A549 (cell line): ENCODE measurements at regions not wholly inside any gene's neighbourhood (a gene's known extent, or its start where the extent isn't known, plus 50 kb on each side); places are given as distances from the start of the nearest gene placed in this dataset.

Experiments used
- ATAC-seq, 2 experiments: fragments of 200-7000 bp in 1 of 2; fragments of >200 bp in 1 of 2; cut with Nextera tagmentation in 1 of 2; cut with Tn5 transposase in 1 of 2; 3 replicates each; pipeline versions ENCODE4 v1.8.0 to v1.9.1; 2018 to 2020; ENCODE audit warnings: mild to moderate bottlenecking in 1 of 2, moderate library complexity in 1 of 2
- CTCF ChIA-PET: fragments of 300-600 bp; sonication (Branson Sonifier 250); formaldehyde crosslinking; extraction: SDS; loops from one replicate; lab custom pipeline; 2021; ENCODE audit warnings: antibody characterized with exemption, inconsistent platforms; lab: Yijun Ruan, JAX
- POLR2A ChIA-PET: fragments of 350-600 bp; formaldehyde crosslinking; extraction: SDS; loops from one replicate; lab custom pipeline; 2021; ENCODE audit warnings: antibody characterized with exemption, inconsistent platforms; lab: Yijun Ruan, JAX
- DNase-seq, 2 experiments: peaks; one replicate each; pipeline versions ENCODE4 v3.0.0 to v3.0.0-alpha.2; 2011 to 2016; ENCODE audit warnings: low read depth in 1 of 2, low spot score in 1 of 2
- FAIRE-seq: peaks from 2 replicates; lab custom pipeline; 2011; peaks lifted over from hg19 to GRCh38; lab: Jason Lieb, UNC
- H3K27ac ChIP-seq, 2 experiments: fragments of >200 bp; sonication (Bioruptor Twin); formaldehyde crosslinking; 3 replicates each; pipeline ENCODE4 v1.5.1; 2016 to 2017
- H3K4me1 ChIP-seq: fragments of >200 bp; sonication (Bioruptor Twin); formaldehyde crosslinking; 3 replicates; pipeline ENCODE4 v1.6.1; 2016
- H3K4me2 ChIP-seq: fragments of >200 bp; sonication (Bioruptor Twin); formaldehyde crosslinking; 3 replicates; pipeline ENCODE4 v1.6.1; 2016
- H3K4me3 ChIP-seq: fragments of >200 bp; sonication (Bioruptor Twin); formaldehyde crosslinking; 3 replicates; pipeline ENCODE4 v1.5.1; 2016
- H3K9me3 ChIP-seq: fragments of >200 bp; sonication (Bioruptor Twin); formaldehyde crosslinking; 3 replicates; pipeline ENCODE4 v1.6.1; 2016
- BHLHE40 ChIP-seq: IDR thresholded peaks from 2 replicates; pipeline ENCODE4 v1.6.1; 2012; ENCODE audit warnings: low read depth, low read length, inconsistent platforms
- CEBPB ChIP-seq, 2 experiments: fragments of >200 bp in 1 of 2; sonication (Bioruptor Twin) in 1 of 2; formaldehyde crosslinking in 1 of 2; IDR thresholded peaks; 2 replicates each; pipeline ENCODE4 v1.6.1; 2012 to 2016
- FOSB ChIP-seq: fragments of 250-450 bp; sonication (Bioruptor Pico); IDR thresholded peaks from 2 replicates; pipeline ENCODE4 v1.5.0; 2020; ENCODE audit warnings: mild to moderate bottlenecking, moderate library complexity
- FOSL2 ChIP-seq, 2 experiments: fragments of 450-650 bp in 1 of 2; fragments of >200 bp in 1 of 2; sonication (Bioruptor Twin) in 1 of 2; formaldehyde crosslinking; IDR thresholded peaks; 2 replicates each; pipeline versions ENCODE4 v1.5.0 to v1.6.1; 2016 to 2020; ENCODE audit warnings: mild to moderate bottlenecking in 1 of 2, moderate library complexity in 1 of 2
- GATA3 ChIP-seq: IDR thresholded peaks from 2 replicates; pipeline ENCODE4 v1.6.1; 2012; ENCODE audit warnings: borderline replicate concordance
- HEYL ChIP-seq: fragments of 250-450 bp; sonication (Bioruptor Pico); IDR thresholded peaks from 2 replicates; pipeline ENCODE4 v1.8.0; 2021; ENCODE audit warnings: mild to moderate bottlenecking, moderate library complexity
- MAZ ChIP-seq: fragments of 150-350 bp; IDR thresholded peaks from 2 replicates; pipeline ENCODE4 v1.6.1; 2014; ENCODE audit warnings: antibody characterized with exemption, low read depth, low read length, borderline replicate concordance
- MYC ChIP-seq: IDR thresholded peaks from 2 replicates; pipeline ENCODE4 v1.6.1; 2012; ENCODE audit warnings: mild to moderate bottlenecking, inconsistent platforms, low read length, improper control_type of control experiment, borderline replicate concordance
- POLR2A ChIP-seq: IDR thresholded peaks from 2 replicates; pipeline ENCODE4 v1.6.1; 2012; ENCODE audit warnings: mild to moderate bottlenecking, low read length
- RARB ChIP-seq: fragments of 250-450 bp; sonication (Bioruptor Pico); IDR thresholded peaks from 2 replicates; pipeline ENCODE4 v1.8.0; 2021; ENCODE audit warnings: mild to moderate bottlenecking, moderate library complexity
- RCOR1 ChIP-seq: fragments of 150-350 bp; IDR thresholded peaks from 2 replicates; pipeline ENCODE4 v1.6.1; 2014; ENCODE audit warnings: antibody characterized with exemption, low read length, low read depth
- RFX5 ChIP-seq: fragments of 450-650 bp; IDR thresholded peaks from 2 replicates; pipeline ENCODE4 v1.7.1; 2014; ENCODE audit warnings: antibody characterized with exemption, mild to moderate bottlenecking, moderate library complexity
- TFCP2L1 ChIP-seq: fragments of 250-450 bp; sonication (Bioruptor Pico); IDR thresholded peaks from 2 replicates; pipeline ENCODE4 v1.5.0; 2021; ENCODE audit warnings: mild to moderate bottlenecking
- TP53 ChIP-seq: fragments of 250-450 bp; sonication (Bioruptor Pico); IDR thresholded peaks from 2 replicates; pipeline ENCODE4 v1.5.0; 2021; ENCODE audit warnings: mild to moderate bottlenecking, moderate library complexity
- ZC3H11A ChIP-seq: fragments of 450-650 bp; IDR thresholded peaks from 2 replicates; pipeline ENCODE4 v1.6.1; 2014; ENCODE audit warnings: antibody characterized with exemption, mild to moderate bottlenecking
- WGBS: methylation state at CpG from one replicate; pipeline ENCODE4 v1.1.6; 2017; ENCODE audit errors: missing lambda C conversion rate; 5-methylcytosine and 5-hydroxymethylcytosine counted together
- TF ChIP-seq, protein P1 (sequence below): fragments of 200-600 bp; sonication (generic); IDR thresholded peaks from 2 replicates; pipeline ENCODE4 v1.6.1; 2016; ENCODE audit warnings: antibody characterized with exemption, mild to moderate bottlenecking, moderate library complexity
- TF ChIP-seq, protein P2 (sequence below): fragments of >200 bp; sonication (Bioruptor Twin); formaldehyde crosslinking; IDR thresholded peaks from 3 replicates; pipeline ENCODE4 v1.6.1; 2016
- TF ChIP-seq, protein P3 (sequence below): fragments of >200 bp; sonication (Bioruptor Twin); formaldehyde crosslinking; IDR thresholded peaks from 2 replicates; pipeline ENCODE4 v1.6.1; 2016
- TF ChIP-seq, protein P4 (sequence below): fragments of 450-650 bp; IDR thresholded peaks from 2 replicates; pipeline ENCODE4 v1.6.1; 2014; ENCODE audit warnings: antibody characterized with exemption
- TF ChIP-seq, protein P5 (sequence below): fragments of >200 bp; sonication (Bioruptor Twin); formaldehyde crosslinking; IDR thresholded peaks from 3 replicates; pipeline ENCODE4 v1.5.1; 2016
- TF ChIP-seq, protein P6 (sequence below): fragments of 150-350 bp; IDR thresholded peaks from 2 replicates; pipeline ENCODE4 v1.6.1; 2014; ENCODE audit warnings: low read depth, mild to moderate bottlenecking, low read length

DNA sequence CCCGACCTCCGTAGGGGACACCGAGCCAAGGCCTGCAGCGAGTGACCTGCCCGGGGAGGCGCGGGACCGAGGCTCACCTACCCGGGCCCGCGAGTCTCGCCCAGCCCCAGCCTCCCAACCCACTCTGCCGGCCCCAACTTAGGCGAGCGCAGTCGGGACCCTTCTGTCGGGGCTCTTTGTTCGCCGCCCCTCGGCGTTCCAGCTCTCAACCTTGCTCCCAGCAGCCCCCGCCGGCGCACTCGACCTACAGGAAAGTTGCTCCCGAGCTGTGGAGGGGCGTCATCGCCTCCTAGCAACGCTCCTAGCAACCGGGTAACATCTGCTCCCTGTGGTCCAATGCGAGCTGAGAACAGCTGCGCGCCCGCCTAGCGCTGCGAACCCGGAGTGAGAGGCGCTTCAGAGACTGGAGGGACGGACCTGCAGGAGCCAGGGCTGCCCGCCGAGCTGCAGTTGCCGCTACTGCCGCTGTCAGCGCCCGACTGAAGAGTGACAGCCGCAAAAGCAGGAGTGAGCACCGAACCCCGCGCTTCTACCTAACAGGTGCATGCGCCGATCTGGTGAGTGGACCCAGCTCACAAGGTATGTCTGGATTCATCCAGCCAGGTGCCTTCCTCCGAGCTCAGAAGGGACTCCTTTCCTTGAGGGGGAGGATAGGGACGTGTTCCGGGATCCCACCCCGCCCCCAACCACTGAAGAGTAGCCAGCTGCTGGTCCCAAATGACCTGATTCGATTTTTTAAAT lies 355.0 kb downstream of the SNAPC1 start:
- no peak for FAIRE-seq
- CTCF ChIA-PET: interaction anchor here (1.0 to 3.4 kb wide), 4 partner anchors 9 to 279 kb away, joined by 3 to 19 read pairs (median 3); no protein-coding TSS in a partner anchor
- 41% methylated on average over 40 of the region's 56 CpGs for WGBS

DNA sequence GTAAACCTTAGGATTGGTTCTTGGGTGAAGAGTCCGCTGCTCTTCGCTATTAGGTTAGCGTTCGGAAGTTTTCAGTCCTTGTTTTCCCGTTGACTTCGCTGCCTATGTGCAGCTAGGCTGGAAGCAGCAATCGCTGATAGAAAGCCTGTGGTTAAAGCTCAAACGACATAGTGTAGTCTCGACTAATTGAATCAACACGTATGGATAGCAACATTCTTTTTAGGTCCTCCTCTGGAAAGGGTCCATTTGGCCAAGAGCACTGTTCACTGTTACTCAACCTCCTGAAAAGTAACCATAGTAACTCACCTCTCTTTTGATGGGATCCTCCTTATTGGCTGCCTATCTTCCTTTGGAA lies 355.5 kb downstream of the SNAPC1 start:
- 18% methylated on average over 10 of the region's 10 CpGs for WGBS
- DNase-seq: no peak
- H3K4me1 ChIP-seq: no peaks in the 10 kb centered on the region
- TF ChIP-seq POLR2A (no peak), FOSL2 (IDR thresholded peaks at IDR 0.05) (no peak), FOSL2 (CRISPR knock-in tag; IDR thresholded peaks at IDR 0.05) (no peak), GATA3 (no peak), RARB (CRISPR knock-in tag) (no peak), MYC (no peak), MAZ (no peak), RCOR1 (no peak), TP53 (CRISPR knock-in tag) (no peak), ZC3H11A (no peak), BHLHE40 (no peak), FOSB (CRISPR knock-in tag) (no peak), TFCP2L1 (CRISPR knock-in tag) (no peak), HEYL (CRISPR knock-in tag) (no peak), CEBPB (IDR thresholded peaks at IDR 0.05) (no peak)
- TF ChIP-seq, protein P1, sequence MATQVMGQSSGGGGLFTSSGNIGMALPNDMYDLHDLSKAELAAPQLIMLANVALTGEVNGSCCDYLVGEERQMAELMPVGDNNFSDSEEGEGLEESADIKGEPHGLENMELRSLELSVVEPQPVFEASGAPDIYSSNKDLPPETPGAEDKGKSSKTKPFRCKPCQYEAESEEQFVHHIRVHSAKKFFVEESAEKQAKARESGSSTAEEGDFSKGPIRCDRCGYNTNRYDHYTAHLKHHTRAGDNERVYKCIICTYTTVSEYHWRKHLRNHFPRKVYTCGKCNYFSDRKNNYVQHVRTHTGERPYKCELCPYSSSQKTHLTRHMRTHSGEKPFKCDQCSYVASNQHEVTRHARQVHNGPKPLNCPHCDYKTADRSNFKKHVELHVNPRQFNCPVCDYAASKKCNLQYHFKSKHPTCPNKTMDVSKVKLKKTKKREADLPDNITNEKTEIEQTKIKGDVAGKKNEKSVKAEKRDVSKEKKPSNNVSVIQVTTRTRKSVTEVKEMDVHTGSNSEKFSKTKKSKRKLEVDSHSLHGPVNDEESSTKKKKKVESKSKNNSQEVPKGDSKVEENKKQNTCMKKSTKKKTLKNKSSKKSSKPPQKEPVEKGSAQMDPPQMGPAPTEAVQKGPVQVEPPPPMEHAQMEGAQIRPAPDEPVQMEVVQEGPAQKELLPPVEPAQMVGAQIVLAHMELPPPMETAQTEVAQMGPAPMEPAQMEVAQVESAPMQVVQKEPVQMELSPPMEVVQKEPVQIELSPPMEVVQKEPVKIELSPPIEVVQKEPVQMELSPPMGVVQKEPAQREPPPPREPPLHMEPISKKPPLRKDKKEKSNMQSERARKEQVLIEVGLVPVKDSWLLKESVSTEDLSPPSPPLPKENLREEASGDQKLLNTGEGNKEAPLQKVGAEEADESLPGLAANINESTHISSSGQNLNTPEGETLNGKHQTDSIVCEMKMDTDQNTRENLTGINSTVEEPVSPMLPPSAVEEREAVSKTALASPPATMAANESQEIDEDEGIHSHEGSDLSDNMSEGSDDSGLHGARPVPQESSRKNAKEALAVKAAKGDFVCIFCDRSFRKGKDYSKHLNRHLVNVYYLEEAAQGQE: no peak
- TF ChIP-seq, protein P2, sequence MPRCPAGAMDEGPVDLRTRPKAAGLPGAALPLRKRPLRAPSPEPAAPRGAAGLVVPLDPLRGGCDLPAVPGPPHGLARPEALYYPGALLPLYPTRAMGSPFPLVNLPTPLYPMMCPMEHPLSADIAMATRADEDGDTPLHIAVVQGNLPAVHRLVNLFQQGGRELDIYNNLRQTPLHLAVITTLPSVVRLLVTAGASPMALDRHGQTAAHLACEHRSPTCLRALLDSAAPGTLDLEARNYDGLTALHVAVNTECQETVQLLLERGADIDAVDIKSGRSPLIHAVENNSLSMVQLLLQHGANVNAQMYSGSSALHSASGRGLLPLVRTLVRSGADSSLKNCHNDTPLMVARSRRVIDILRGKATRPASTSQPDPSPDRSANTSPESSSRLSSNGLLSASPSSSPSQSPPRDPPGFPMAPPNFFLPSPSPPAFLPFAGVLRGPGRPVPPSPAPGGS: no peak
- TF ChIP-seq, protein P3, sequence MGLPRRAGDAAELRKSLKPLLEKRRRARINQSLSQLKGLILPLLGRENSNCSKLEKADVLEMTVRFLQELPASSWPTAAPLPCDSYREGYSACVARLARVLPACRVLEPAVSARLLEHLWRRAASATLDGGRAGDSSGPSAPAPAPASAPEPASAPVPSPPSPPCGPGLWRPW: no peak
- TF ChIP-seq, protein P4, sequence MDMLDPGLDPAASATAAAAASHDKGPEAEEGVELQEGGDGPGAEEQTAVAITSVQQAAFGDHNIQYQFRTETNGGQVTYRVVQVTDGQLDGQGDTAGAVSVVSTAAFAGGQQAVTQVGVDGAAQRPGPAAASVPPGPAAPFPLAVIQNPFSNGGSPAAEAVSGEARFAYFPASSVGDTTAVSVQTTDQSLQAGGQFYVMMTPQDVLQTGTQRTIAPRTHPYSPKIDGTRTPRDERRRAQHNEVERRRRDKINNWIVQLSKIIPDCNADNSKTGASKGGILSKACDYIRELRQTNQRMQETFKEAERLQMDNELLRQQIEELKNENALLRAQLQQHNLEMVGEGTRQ: no peak
- TF ChIP-seq, protein P5, sequence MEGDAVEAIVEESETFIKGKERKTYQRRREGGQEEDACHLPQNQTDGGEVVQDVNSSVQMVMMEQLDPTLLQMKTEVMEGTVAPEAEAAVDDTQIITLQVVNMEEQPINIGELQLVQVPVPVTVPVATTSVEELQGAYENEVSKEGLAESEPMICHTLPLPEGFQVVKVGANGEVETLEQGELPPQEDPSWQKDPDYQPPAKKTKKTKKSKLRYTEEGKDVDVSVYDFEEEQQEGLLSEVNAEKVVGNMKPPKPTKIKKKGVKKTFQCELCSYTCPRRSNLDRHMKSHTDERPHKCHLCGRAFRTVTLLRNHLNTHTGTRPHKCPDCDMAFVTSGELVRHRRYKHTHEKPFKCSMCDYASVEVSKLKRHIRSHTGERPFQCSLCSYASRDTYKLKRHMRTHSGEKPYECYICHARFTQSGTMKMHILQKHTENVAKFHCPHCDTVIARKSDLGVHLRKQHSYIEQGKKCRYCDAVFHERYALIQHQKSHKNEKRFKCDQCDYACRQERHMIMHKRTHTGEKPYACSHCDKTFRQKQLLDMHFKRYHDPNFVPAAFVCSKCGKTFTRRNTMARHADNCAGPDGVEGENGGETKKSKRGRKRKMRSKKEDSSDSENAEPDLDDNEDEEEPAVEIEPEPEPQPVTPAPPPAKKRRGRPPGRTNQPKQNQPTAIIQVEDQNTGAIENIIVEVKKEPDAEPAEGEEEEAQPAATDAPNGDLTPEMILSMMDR: no peak
- ChIA-PET CTCF (interaction anchor here (1.1 to 3.4 kb wide), 3 partner anchors 8 to 24 kb away, joined by 3 to 19 read pairs (median 3); no protein-coding TSS in a partner anchor), POLR2A (no interaction called here)
- ATAC-seq: no peak
- peak overlapping the region; percentile 10; the same call in 1 of the 3 replicates for H3K4me3 ChIP-seq
- peak overlapping the region; percentile 61 for H3K4me2 ChIP-seq
- no peak for FAIRE-seq
- H3K27ac ChIP-seq: no peak overlapping the region
- no peaks in the 10 kb centered on the region for H3K9me3 ChIP-seq

More for the DNA sequence above, 355.0 kb downstream of the SNAPC1 start:
- Histone ChIP-seq H3K9me3 (no peaks in the 10 kb centered on the region), H3K27ac (no peak overlapping the region), H3K4me1 (no peaks in the 10 kb centered on the region)
- POLR2A ChIA-PET: no interaction called here
- peak; percentile 66 for TF ChIP-seq RFX5
- TF ChIP-seq, protein P6, sequence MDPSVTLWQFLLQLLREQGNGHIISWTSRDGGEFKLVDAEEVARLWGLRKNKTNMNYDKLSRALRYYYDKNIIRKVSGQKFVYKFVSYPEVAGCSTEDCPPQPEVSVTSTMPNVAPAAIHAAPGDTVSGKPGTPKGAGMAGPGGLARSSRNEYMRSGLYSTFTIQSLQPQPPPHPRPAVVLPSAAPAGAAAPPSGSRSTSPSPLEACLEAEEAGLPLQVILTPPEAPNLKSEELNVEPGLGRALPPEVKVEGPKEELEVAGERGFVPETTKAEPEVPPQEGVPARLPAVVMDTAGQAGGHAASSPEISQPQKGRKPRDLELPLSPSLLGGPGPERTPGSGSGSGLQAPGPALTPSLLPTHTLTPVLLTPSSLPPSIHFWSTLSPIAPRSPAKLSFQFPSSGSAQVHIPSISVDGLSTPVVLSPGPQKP: no peak
- TF ChIP-seq, all 56 proteins: peak for 1
- peak; percentile 84 to 93 for ATAC-seq
- Histone ChIP-seq H3K4me2 (peak overlapping the region; percentile 61), H3K4me3 (peak overlapping the region; percentile 10; the same call in 1 of the 3 replicates)
- DNase-seq: peak; percentile 14 to 15
